Testis (tissue), 2 donors: ENCODE measurements at regions not wholly inside any gene's neighbourhood (a gene's known extent, or its start where the extent isn't known, plus 50 kb on each side); places are given as distances from the start of the nearest gene placed in this dataset.
"Not testable (repeated sequence)": the region's sequence is repeated elsewhere in the genome, so short reads cannot be mapped to it uniquely, and the experiment has no call there.

ENCODE experiments used
- DNase-seq: peaks from one replicate; pipeline ENCODE4 v3.0.0-alpha.2; 2019
- H3K27ac ChIP-seq, 2 donors: fragments of 200-600 bp; sonication (generic); one replicate each; pipeline ENCODE4 v1.5.1; 2019
- H3K27me3 ChIP-seq: fragments of 200-600 bp; sonication (generic); one replicate; pipeline ENCODE4 v1.5.1; 2019
- H3K36me3 ChIP-seq: fragments of 200-600 bp; sonication (generic); one replicate; pipeline ENCODE4 v1.5.1; 2017; ENCODE audit warnings: low read depth; ENCODE audit errors: missing control alignments
- H3K4me1 ChIP-seq: fragments of 200-600 bp; sonication (generic); one replicate; pipeline ENCODE4 v1.5.1; 2019
- H3K4me3 ChIP-seq, 2 donors: fragments of 200-600 bp; sonication (generic); one replicate each; pipeline ENCODE4 v1.5.1; 2017 to 2019
- H3K9me3 ChIP-seq: fragments of 200-600 bp; sonication (generic); one replicate; pipeline ENCODE4 v1.5.1; 2017
- POLR2A ChIP-seq: fragments of 450-650 bp; IDR thresholded peaks from one replicate; pipeline ENCODE4 v1.6.1; 2017; ENCODE audit warnings: antibody characterized with exemption, mild to moderate bottlenecking, moderate library complexity
- WGBS, 2 donors: methylation state at CpG; one replicate each; pipeline ENCODE4 v1.1.5; 2018; 5-methylcytosine and 5-hydroxymethylcytosine counted together
- intact Hi-C: fragments of 100-400 bp; cut with DNase I; formaldehyde crosslinking; loops from one replicate; pipeline ENCODE4 v1.15.1; 2023; ENCODE audit warnings: low total_unique reads
- TF ChIP-seq, protein P1 (sequence below), 3 experiments: fragments of 450-650 bp in 2 of 3; fragments of 200-600 bp in 1 of 3; sonication (generic) in 1 of 3; IDR thresholded peaks; one replicate each; pipeline ENCODE4 v1.5.1; 2016 to 2019; ENCODE audit warnings: antibody characterized with exemption in 3 of 3, mild to moderate bottlenecking in 2 of 3, moderate library complexity in 1 of 3

DNA sequence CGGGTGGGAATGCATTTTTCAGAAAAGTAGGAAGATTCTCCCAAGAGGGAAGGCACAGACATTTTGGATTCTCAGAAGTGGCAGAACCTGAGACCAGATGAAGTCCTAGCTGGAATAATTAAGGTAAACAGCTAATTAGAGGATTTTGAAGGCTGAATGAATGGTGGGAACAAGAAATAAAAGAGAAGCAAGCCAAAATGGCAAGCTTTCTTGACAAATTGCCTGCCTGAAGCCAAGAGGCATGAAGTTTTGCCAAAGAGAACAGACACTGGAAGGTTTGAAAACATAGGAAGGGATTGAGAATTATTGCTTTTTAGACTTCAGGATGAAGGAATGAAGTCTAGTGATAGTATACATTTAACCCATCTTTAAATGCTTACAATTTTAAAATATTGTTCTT is 115.0 kb upstream of the SEM1 start:
- Histone ChIP-seq H3K4me3 (no peak overlapping the region), H3K4me1 (no peaks in the 10 kb centered on the region), H3K36me3 (no peaks in the 10 kb centered on the region), H3K9me3 (no peaks in the 10 kb centered on the region), H3K27ac (no peak overlapping the region), H3K27me3 (no peaks in the 10 kb centered on the region)
- 67 to 78% methylated on average over 1 of the region's 1 CpG for WGBS, 2 donors
- intact Hi-C loops, result no loop called here
- no peak for DNase-seq
- TF ChIP-seq, protein P1, sequence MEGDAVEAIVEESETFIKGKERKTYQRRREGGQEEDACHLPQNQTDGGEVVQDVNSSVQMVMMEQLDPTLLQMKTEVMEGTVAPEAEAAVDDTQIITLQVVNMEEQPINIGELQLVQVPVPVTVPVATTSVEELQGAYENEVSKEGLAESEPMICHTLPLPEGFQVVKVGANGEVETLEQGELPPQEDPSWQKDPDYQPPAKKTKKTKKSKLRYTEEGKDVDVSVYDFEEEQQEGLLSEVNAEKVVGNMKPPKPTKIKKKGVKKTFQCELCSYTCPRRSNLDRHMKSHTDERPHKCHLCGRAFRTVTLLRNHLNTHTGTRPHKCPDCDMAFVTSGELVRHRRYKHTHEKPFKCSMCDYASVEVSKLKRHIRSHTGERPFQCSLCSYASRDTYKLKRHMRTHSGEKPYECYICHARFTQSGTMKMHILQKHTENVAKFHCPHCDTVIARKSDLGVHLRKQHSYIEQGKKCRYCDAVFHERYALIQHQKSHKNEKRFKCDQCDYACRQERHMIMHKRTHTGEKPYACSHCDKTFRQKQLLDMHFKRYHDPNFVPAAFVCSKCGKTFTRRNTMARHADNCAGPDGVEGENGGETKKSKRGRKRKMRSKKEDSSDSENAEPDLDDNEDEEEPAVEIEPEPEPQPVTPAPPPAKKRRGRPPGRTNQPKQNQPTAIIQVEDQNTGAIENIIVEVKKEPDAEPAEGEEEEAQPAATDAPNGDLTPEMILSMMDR (IDR thresholded peaks at IDR 0.05), result no peak
- TF ChIP-seq POLR2A, result no peak

DNA sequence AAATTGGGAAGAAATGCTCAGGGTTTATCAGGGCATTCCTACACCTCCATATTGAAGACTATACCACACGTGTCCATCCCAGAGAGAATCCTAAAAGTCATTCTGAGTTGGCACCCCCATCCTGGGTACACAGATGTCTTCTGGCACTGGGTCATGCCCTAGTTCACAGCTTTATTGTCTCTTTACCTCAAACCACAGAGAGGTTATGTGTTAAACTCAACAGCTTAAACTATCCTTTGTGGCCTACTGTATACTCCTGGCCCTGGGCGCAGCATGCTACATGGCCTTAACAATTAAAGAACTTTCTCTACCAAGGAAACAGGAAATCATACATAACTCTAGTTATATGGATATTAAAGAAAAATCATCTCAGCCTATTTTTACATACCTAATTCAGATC is 115.6 kb upstream of the SEM1 start:
- Histone ChIP-seq H3K36me3 (no peaks in the 10 kb centered on the region), H3K27me3 (no peaks in the 10 kb centered on the region), H3K4me1 (no peaks in the 10 kb centered on the region), H3K9me3 (no peaks in the 10 kb centered on the region), H3K4me3 (no peak overlapping the region), H3K27ac (no peak overlapping the region)
- DNase-seq, result no peak
- intact Hi-C loops, result no loop called here
- no peak for TF ChIP-seq POLR2A
- TF ChIP-seq, protein P1 (IDR thresholded peaks at IDR 0.05), result no peak
- 82 to 88% methylated on average over 2 of the region's 2 CpGs for WGBS, 2 donors

DNA sequence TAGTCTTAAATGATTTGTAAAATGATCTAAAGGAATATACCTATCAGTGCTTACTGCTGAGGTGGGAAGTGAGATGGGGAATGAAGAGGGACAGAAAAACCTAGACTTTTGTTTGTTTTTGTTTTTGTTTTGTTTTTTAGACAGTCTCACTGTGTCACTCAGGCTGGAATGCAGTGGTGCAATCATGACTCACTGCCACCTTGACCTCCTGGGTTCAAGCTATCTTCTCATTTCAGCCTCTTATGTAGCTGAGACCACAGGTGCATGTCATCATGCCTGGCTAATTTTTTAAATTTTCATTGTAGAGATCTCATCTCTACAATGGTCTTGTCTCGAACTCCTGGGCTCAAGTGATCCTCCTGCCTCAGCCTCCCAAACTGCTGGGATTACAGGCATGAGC is 116.4 kb upstream of the SEM1 start:
- no peak for TF ChIP-seq POLR2A
- TF ChIP-seq, protein P1 (IDR thresholded peaks at IDR 0.05), result no peak
- Histone ChIP-seq H3K4me1 (no peaks in the 10 kb centered on the region), H3K27me3 (no peaks in the 10 kb centered on the region), H3K27ac (no peak overlapping the region), H3K4me3 (no peak overlapping the region), H3K9me3 (no peaks in the 10 kb centered on the region), H3K36me3 (no peaks in the 10 kb centered on the region)
- DNase-seq, result no peak
- 89 to 91% methylated on average over 1 of the region's 1 CpG for WGBS, 2 donors
- intact Hi-C loops, result no loop called here

DNA sequence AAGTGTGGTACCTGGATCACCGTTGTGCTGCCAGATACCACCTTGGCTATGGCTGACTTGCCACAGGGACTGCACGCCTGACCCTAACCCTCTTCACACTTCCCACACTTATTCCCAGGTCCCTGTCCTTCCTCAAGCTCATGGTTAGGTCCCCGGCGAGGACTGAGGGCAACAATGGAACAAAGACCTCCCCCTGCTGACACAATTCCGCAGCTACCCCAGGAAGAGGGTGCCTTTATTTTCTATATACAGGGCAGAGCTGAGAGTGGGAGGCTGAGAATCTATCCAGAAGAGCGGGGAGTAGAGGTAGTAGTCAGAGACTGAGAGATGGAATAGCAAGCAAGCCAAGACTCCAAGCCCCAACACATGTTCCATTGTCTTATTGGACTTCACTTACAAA is 118.1 kb upstream of the SEM1 start:
- no peak for DNase-seq
- Histone ChIP-seq H3K4me1 (no peaks in the 10 kb centered on the region), H3K27ac (no peak overlapping the region), H3K4me3 (no peak overlapping the region), H3K36me3 (no peaks in the 10 kb centered on the region), H3K9me3 (no peaks in the 10 kb centered on the region), H3K27me3 (no peaks in the 10 kb centered on the region)
- intact Hi-C loops, result no loop called here
- TF ChIP-seq POLR2A, result no peak
- TF ChIP-seq, protein P1 (IDR thresholded peaks at IDR 0.05), result no peak
- WGBS, 2 donors, result 90 to 98% methylated on average over 6 of the region's 6 CpGs

DNA sequence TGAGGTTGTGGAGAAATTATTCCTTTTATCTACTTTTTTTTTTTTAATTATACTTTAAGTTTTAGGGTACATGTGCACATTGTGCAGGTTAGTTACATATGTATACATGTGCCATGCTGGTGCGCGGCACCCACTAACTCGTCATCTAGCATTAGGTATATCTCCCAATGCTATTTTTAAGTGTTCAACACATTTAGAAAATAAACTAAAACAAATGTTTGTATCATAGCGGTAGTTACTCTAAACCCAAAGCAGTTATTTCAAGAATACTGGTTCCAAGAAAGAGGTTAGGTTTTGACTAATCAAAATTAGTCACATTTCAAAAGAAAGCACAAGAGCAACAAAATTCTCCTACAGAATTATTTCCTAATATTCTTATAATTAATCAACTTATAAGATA is 119.5 kb upstream of the SEM1 start:
- 97 to 98% methylated on average over 4 of the region's 4 CpGs for WGBS, 2 donors
- H3K27ac ChIP-seq, H3K9me3 ChIP-seq, intact Hi-C loops, H3K4me1 ChIP-seq, H3K36me3 ChIP-seq, H3K4me3 ChIP-seq, H3K27me3 ChIP-seq, DNase-seq: not testable (repeated sequence)
